Stimulated activated CD8-positive, alpha-beta memory T cell treated with anti-CD3 and anti-CD28 coated beads, Interleukin-15, amount 100 ng/mL, for 4 hours (primary cell): ENCODE measurements at regions not wholly inside any gene's neighbourhood (a gene's known extent, or its start where the extent isn't known, plus 50 kb on each side); places are given as distances from the start of the nearest gene placed in this dataset.
"Not testable (repeated sequence)": the region's sequence is repeated elsewhere in the genome, so short reads cannot be mapped to it uniquely, and the experiment has no call there.

Source experiments
- DNase-seq, 2 donors: peaks; one replicate each; pipeline ENCODE4 v3.0.0-alpha.2; 2020; ENCODE audit warnings: low read depth in 2 of 2

DNA sequence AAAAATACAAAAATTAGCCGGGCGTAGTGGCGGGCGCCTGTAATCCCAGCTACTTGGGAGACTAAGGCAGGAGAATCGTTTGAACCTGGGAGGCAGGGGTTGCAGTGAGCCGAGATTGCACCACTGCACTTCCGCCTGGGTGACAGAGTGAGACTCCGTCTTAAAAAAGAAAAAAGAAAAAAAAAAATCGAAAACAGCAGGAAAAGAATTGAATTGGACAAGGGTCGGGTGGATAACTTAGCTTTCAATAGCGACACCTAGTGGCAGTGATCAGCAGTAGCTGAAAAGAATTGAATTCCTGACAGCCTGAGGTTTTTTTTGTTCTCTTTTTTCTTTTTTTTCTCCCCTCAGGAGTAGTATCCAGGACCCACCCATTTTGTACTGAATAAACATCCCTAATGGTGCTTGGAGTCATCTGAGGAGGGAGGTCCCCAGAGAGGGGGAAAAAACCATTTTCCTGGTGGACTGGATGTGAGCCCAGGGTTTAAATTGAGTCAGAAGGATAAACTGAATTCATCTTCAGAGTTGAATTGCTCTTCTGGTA lies 55.1 kb downstream of the CYCS start:
- peak in 1 of 2 donors; percentile 36 for DNase-seq

DNA sequence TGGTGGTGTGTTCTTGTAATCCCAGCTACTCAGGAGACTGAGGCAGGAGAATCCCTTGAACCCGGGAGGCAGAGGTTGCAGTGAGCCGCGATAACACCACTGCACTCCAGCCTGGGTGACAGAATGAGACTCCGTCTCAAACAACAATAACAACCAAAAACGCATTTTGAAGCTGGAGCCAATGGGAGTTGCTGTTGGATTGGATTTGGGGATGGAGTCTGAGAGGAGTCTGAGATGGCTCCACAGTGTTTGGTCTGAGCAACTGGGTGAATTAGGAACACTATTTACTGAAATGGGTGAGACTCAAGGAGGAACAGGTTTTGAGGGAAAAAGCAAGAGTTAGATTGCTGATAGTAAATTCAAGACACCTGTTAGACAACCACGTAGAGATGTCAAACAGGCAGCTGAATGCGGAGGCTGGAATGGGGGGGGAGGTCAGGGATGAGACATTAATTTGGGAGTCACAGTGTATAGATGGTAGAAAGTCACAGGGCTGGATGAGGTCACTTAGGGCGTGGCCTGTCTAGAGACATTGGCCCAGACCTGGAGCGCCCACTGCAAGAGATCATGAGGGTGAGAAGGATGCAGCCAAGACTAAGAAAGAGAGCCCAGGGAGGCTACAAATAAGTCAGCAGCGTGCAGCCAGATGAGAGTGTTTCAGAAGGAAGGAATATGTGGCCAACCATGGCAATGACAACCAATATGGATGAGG lies 56.4 kb downstream of the CYCS start:
- DNase-seq: no peak

DNA sequence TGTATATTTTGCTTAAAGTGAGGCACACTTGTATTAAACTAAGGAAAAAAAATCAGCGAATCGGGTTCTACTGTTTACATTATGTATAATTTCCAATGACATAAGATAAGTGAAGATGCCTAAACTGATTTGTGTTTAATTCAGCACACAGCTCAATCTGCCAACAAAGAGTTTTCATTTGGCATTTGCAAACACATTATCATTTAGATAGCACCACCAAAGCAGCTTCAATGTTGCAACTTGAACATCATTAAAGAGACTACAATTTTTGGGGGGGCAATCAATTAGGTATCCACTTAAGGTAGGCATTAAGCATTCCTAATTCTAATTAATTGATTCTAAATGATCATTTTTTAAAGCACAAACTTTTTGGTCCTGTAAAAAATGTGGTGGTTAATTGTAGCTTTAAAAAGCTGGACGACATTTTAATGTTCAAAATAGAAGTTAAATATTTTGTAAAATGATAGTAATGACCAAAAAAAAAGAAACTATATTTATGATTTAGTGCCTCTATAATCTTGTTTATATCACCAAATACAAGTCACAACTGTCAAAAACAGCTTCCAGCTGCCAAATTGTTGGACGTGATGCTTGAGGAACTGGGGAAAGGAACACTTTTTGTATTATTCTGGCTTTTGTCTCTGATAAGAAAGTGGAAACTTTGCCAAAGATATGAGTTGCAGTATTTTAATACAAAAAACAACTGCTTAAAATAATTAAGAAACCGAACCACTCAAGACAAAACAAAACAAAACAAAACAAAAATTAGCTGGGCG lies 57.1 kb downstream of the CYCS start:
- DNase-seq: no peak

DNA sequence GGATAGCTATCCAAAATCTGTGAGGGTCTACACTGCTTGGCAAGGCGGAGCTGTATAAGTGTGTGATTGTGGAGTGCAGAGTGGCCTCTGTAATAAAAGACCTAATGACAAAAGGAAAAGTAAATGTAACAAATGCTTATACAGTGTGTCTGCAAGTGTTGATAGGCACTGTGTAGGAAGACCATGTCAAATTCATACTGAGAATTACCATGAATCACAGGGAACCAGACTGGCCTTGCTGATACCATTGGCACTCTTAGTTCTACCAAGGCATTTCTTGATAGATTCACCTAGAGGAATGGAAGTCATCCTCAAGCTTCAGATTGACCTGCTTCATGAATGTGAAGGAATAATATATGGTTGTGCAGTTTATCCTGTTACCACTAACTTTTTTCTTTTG lies 58.8 kb downstream of the CYCS start:
- no peak for DNase-seq

DNA sequence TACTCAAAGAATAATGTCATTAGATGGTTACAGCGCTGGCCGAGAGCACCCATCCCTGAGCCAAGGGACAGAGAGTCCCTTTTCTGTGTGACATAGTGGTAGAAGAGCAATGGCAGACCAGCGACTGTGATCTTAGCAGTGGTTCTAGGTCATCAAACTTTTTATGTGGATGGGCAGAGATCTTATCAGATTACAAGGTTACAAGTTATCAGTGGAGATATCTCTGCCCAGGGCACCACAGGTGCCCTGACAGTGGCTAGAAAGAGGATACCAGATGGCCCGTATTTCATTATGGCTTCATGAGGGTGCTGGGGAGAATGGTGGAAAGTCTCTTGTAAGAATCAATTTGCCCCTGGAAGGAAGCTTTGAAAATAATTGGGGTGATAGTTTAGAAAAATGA lies 62.7 kb downstream of the CYCS start:
- DNase-seq: no peak

DNA sequence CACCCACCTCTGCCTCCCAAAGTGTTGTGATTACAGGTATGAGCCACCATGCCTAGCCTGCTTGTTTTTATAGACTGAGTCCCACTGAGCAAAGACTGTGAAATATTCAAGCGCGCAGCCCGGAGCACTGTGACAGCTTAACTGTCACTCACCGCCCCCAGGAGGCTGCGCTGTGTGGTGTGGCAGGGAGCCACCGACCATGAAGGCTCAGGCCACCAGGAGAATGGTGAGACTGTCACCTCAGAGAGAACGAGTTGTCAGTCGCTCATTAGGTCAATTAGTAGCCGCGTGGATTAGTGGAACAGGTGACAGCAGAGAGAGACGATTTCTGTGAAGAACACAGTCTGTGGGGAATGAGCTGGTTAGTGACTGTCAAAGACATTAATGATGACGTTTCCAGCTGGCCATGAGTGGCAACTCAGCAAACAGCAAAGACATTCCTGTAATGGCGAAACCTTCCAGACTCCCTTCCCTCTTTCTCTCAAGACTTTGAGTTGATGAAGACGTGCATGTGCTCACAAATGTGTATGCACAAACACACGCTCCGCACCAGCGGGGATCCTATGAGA lies 64.5 kb downstream of the CYCS start:
- no peak for DNase-seq

- no peak for DNase-seq
These were observed 65.5 kb downstream of the CYCS start for GRCh38 chr7:25059576-25059975.

GRCh38 chr7:25056368-25056767 lies 68.7 kb downstream of the CYCS start:
- DNase-seq: no peak

DNA sequence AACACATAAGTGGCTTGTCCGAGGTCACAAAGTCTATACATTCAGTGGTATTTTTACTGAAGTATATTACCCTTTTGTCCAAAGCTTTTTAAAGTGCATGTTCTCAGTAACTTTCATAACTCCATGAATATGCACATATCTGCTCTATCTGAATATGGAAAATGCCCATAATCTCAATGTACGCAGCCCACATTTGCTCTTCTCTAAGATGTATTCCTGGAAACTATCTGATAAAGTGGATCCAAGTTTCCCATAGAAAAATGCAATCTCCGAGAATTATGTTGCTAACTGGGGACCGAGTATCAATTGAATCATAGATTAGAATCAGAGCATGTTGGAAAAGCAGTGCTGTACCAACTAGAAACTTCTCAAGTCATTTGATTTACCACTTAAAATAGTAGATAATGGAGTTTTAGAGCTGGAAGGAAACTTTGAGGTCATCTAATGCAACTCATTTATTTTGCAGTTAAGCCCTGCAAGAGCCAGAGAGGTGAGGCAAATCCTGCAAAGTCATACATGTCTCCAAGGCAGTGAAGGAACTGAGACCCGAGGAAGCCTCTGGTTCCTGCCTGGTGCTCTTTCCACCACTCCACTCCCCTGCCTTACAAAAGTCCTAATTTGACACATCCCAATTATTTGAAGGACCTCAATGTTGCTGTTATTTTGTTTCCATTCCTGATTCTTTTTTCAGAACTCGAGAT lies 69.4 kb downstream of the CYCS start:
- no peak for DNase-seq

- DNase-seq: no peak
These were observed 70.1 kb downstream of the CYCS start for GRCh38 chr7:25054819-25055519.

DNA sequence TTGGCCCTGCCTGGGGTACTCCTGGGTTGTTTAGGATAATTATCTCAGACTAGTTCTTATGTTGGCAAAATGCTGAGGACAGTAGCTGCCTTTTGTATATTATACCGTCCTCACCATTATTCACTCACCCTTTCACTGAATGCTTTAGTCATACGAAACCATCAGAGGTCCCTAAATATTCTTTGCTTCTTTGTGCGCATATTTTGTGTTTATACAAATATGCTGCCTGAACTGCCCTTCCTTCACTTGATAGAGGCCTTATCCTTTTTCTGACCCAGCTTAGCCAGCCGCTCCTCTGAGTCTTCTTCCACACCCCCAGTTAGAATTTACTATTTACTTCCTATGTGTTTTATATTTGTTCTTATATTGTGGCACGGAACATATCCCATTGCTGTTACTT lies 70.2 kb upstream of the OSBPL3 start:
- DNase-seq: no peak

- DNase-seq: no peak
These were observed 68.5 kb upstream of the OSBPL3 start for GRCh38 chr7:25048444-25048834.

- not testable (repeated sequence) for DNase-seq
These were observed 67.8 kb upstream of the OSBPL3 start for GRCh38 chr7:25047571-25048443.

GRCh38 chr7:25037325-25037724 lies 57.3 kb upstream of the OSBPL3 start:
- no peak for DNase-seq

DNA sequence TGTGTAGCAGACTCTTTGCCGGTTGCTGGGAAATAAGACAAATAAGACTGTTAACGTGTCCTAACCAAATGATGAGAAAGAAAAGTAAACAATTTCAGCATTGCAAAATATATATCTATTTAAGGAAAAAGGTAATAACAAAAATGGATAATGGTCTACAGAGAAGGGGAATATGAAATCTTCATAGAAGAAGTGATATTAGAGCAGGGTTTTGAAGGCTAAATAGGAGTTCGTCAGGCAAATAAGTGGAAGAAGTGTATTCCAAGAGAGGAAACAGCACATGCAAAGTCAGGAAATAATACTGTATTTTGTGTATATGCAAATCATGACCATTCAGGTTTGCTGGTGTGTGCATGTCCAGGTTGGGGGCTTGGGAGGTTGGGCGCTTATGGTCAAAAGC lies 55.3 kb upstream of the OSBPL3 start:
- DNase-seq: no peak

DNA sequence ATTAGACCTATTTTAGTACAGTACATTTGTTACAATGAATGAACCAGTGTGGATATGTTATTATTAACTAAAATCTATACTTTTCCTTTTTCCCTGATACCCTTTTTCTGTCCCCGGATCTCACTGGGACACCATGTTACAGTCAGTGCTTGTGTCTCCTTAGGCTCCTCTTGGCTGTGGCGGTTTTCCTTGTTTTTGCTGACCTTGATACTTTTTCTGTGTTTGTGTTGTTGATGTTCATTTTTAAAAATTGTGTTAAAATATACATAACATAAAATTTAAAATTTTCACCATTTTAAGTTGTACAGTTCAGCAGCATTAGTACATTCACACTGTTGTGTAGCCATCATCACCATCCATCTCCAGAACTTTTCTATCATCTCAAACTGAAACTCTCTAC lies 54.2 kb upstream of the OSBPL3 start:
- DNase-seq: no peak

- DNase-seq: no peak
These were observed 53.1 kb upstream of the OSBPL3 start for GRCh38 chr7:25032774-25033743.

GRCh38 chr7:25031432-25031831 lies 51.5 kb upstream of the OSBPL3 start:
- DNase-seq: no peak

DNA sequence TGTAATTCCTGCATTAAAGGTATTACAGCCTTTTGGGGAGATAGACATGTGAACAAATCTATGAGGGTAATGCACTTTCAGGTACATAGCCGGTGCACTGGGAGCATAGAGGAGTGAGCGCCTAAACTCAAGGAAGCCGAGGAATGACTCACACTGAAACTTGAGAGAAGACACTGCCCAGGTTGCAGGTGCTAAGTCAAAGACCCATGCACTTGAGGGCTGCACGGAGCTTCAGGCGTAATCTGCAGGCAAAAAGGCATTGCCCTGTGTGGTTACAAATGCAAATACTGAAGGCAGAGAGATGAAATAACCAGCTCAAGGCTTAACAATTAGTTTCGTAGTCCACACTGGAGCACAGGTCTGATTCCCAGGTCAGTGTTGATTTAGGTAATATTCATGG lies 51.0 kb upstream of the OSBPL3 start:
- DNase-seq: no peak
